Iris pigment epithelial cell (primary cell): ENCODE measurements at regions not wholly inside any gene's neighbourhood (a gene's known extent, or its start where the extent isn't known, plus 50 kb on each side); places are given as distances from the start of the nearest gene placed in this dataset.
"Not testable (repeated sequence)": the region's sequence is repeated elsewhere in the genome, so short reads cannot be mapped to it uniquely, and the experiment has no call there.

Experiments
- DNase-seq: peaks from one replicate; pipeline ENCODE4 v3.0.0-alpha.2; 2011; ENCODE audit warnings: low read depth

DNA sequence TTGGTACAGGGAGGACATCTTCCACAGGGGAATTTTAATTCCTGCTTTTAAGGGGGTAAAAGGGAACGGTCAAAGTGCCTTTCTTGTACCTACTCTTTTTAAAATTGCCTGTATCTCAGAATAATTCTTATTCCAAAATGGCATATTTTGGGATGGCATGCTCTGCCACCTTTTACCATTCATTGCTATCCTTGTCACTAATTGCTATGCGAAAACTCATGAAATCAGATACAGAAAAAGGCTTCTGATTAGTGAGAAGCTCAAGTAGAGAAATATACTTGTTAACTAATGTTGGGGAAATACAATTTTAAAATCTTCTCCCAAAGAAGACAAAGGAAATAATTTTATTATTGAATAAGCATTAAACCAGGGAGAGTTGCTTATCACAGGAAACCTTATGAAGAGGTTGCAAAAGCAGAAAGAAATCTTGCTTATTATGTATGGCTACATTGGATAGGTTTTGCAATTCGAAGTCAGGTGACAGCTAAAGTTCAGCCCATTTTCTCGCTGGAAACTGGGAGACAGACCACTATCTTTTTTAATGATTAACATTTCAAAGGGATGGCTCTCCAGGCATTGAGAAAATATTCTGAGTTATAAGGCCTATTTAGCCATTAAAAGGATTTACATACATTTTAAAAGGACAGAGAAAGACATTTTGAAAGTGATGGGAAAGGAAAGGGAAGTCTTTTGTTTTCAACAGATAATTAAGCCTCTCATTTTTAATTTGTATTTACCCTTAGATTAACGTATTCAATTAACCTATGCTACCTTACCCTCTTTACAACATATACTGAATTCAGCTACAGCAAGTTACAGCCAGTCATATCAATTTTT is 110.3 kb upstream of the PRSS16 start:
- no peak for DNase-seq

DNA sequence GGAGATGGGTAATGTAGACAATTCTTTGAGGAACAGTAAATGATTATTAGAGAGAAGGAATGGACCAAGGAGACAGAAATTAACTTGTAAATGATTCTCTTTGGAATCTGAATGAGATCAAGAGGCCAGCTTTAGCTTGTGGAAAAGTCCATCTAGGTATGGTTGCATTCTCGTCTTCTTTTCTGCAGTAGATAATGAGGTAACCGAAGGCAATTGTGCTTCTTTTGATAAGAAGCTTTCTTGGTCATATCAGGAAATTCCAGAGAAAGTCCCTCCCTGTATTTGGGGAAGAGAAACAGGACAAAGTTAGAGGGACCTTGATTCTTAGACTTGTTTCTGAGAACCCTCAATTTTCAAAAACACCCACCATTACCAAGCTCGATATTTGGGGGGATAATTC is 109.1 kb upstream of the PRSS16 start:
- DNase-seq, result no peak

- peak; percentile 30 for DNase-seq
These were observed 108.4 kb upstream of the PRSS16 start for GRCh38 chr6:27138837-27139755.

- peak; percentile 23 for DNase-seq
These were observed 107.5 kb upstream of the PRSS16 start for GRCh38 chr6:27139756-27140579.

GRCh38 chr6:27140999-27141528 is 106.4 kb upstream of the PRSS16 start:
- no peak for DNase-seq

GRCh38 chr6:27141529-27142015 is 105.9 kb upstream of the PRSS16 start:
- no peak for DNase-seq

- not testable (repeated sequence) for DNase-seq
These were observed 104.5 kb upstream of the PRSS16 start for GRCh38 chr6:27143020-27143388.

- no peak for DNase-seq
These were observed 104.0 kb upstream of the PRSS16 start for GRCh38 chr6:27143474-27144026.

GRCh38 chr6:27144740-27145079 is 102.8 kb upstream of the PRSS16 start:
- DNase-seq, result no peak

DNA sequence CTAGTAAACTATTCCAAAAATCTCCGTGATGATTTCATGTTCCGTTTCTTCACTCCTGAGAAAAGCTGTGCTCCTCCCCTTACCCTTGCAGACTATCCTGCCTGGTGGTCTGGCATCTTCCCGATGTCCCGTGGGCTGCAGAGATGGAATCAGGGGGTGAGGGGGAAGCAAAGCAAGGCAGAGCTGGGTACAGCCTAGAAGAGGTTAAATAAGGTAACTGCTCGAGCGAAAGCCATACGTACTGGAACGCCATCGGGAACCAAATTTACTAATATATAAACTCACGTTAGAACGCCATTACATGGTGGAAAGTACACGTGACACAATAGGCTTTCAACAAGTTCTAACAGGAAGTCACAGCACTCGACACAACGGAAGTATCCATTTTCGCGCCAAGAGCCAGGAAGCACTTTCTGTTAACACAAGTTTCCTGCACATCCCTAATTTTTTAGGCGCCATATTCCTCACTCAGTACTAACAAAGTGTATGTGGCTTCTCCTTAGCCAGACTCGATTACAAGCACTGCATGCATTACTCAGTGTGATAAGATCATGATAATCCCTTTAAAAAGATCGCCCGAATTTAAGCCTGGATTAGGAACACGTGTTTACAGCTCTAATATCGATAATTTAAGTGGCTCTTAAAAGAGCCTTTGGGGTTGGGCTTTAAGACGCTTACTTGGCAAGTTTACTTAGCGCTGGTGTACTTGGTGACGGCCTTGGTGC is 101.6 kb upstream of the PRSS16 start:
- DNase-seq, result peak; percentile 86

- not testable (repeated sequence) for DNase-seq
These were observed 101.1 kb upstream of the PRSS16 start for GRCh38 chr6:27146456-27146705.

DNA sequence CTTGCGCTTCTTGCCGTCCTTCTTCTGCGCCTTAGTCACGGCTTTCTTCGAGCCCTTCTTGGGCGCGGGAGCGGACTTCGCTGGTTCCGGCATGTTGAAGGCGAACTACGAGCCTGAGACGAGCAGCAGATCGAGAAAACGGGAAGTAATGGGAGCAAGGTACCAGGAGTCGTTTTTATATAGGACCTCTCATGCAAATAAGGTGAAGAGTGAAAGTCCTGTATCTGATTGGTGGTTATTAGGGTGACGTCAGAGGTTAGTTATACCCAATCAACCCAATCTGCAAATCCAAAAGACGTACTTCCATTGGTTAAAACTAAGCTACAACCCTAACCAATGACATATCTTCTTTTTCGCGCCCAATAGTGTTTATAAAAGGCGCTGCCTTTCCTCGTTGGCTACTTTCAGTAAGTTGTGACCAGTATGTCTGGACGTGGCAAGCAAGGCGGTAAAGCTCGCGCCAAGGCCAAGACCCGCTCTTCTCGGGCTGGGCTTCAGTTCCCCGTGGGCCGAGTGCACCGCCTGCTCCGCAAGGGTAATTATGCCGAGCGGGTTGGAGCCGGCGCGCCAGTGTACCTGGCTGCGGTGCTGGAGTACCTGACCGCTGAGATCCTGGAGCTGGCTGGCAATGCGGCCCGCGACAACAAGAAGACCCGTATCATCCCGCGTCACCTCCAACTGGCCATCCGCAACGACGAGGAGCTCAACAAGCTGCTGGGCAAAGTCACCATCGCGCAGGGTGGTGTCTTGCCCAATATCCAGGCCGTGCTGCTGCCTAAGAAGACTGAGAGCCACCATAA is 100.6 kb upstream of the PRSS16 start:
- DNase-seq, result peak; percentile 100

DNA sequence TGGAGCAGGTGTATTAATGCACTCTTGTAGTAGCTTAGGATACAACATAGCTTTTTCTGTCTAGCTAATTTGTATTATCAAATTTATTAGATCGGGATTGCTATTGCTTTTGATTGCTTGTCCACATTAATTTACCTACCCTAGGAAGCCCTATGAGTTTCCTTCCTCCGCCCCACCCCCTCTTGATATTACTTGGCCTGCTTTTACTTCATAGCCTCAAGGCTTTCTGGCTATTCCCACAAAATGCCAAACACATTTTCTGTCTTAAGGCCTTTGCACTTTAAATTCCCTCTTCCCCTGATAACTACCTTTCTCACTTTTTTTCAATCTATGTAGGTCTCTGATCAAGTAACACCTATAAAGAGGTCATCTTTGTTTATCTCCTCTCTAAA is 99.1 kb upstream of the PRSS16 start:
- no peak for DNase-seq

GRCh38 chr6:27149150-27149549 is 98.4 kb upstream of the PRSS16 start:
- DNase-seq, result no peak

DNA sequence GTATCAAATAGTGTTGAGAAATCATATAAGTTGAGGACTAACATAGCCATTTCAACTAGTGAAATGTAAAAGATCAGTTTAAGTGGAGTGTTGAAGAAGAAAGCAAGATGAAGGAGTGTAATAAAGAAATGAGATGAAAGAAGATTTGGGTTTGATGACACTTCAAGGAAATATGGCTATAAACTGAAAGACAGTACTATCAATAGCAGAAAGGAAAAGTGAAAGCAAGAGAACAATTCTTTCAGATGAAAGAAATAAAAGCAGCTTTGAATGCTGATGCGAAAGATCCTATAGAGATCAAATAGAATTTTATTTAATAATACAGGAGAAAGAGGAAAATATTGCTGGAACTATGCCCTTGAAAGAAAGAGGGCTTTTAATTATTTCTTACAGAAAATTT is 92.8 kb upstream of the PRSS16 start:
- no peak for DNase-seq

DNA sequence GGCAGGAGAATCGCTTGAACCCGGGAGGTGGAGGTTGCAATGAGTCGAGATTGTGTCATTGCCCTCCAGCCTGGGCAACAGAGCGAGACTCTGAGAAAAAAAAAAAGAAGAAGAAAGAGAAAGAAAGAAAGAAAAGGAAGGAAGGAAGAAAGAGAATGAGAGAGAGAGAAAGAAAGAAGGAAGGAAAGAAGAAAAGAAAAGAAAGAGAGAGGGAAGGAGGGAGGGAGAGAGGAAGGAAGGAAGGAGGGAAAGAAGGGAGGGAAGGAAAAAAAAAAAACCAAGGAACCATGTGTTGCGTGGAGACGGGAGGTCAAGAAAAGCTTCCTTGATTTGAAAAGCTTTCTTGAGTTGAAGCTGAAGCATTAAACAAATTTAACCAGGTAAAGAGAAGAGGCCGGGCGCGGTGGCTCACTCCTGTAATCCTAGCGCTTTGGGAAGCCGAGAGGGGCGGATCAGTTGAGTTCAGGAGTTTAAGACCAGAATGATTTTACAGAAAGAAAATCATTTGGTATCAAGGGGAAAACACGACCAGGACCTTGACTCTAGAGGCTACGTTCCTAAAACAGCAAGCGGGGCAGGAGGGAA is 90.5 kb upstream of the PRSS16 start:
- no peak for DNase-seq

GRCh38 chr6:27157459-27158315 is 89.8 kb upstream of the PRSS16 start:
- peak; percentile 80 for DNase-seq

- DNase-seq, result no peak
These were observed 89.2 kb upstream of the PRSS16 start for GRCh38 chr6:27158316-27158643.

- DNase-seq, result no peak
These were observed 87.8 kb upstream of the PRSS16 start for GRCh38 chr6:27159725-27160124.
